GM23338 (cell line): ENCODE measurements at regions not wholly inside any gene's neighbourhood (a gene's known extent, or its start where the extent isn't known, plus 50 kb on each side); places are given as distances from the start of the nearest gene placed in this dataset.
"Not testable (repeated sequence)": the region's sequence is repeated elsewhere in the genome, so short reads cannot be mapped to it uniquely, and the experiment has no call there.

Experiments
- CTCF ChIP-seq, 2 experiments: fragments of 200-600 bp in 1 of 2; sonication (generic) in 1 of 2; conservative IDR thresholded peaks; 2 replicates each; pipeline versions ENCODE4 v1.5.1 to v1.6.1; 2016 to 2017; ENCODE audit warnings: antibody characterized with exemption in 2 of 2, low read depth in 2 of 2, mild to moderate bottlenecking in 2 of 2, moderate library complexity in 1 of 2
- POLR2AphosphoS5 ChIP-seq: IDR thresholded peaks from 2 replicates; pipeline ENCODE4 v1.6.1; 2016; ENCODE audit warnings: antibody characterized with exemption, low read depth

- TF ChIP-seq CTCF (conservative IDR thresholded peaks at IDR 0.05; ENCODE audit: low read depth in 2 of 2); POLR2AphosphoS5: not testable (repeated sequence)
Measured at GRCh38 chr2:111299635-111300034, 178.9 kb downstream of the BCL2L11 start.
